Epithelial cell of proximal tubule (primary cell): ENCODE measurements at regions not wholly inside any gene's neighbourhood (a gene's known extent, or its start where the extent isn't known, plus 50 kb on each side); places are given as distances from the start of the nearest gene placed in this dataset.

ENCODE experiments used
- DNase-seq: peaks from one replicate; pipeline ENCODE4 v3.0.0-alpha.2; 2011; ENCODE audit warnings: low read depth
- H3K4me3 ChIP-seq: 2 replicates; pipeline ENCODE4 v1.5.1; 2011; ENCODE audit warnings: low read depth, mild to moderate bottlenecking, low read length
- TF ChIP-seq, protein P1 (sequence below): conservative IDR thresholded peaks from 2 replicates; pipeline ENCODE4 v1.5.1; 2012; ENCODE audit warnings: low read depth, mild to moderate bottlenecking, low read length

DNA sequence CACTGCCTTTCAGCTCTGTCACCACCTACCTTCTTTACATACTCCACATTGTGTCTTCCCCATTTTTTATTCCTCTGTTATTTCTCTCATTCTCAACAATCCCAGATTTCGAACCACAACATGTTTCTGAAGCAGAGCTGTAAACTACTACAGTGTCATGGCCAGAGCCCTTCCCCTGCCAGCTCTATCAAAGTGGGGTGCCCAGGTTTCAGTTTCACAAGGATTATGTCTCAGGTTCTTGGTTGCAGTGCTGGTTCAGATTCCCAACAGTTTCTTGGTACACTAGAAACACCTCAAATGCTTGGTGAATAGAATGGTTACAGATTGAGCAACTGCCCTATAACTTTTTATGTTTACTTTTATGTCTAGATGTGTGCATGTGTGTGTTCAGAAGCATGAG lies 172.7 kb upstream of the MTNR1B start:
- TF ChIP-seq, protein P1, sequence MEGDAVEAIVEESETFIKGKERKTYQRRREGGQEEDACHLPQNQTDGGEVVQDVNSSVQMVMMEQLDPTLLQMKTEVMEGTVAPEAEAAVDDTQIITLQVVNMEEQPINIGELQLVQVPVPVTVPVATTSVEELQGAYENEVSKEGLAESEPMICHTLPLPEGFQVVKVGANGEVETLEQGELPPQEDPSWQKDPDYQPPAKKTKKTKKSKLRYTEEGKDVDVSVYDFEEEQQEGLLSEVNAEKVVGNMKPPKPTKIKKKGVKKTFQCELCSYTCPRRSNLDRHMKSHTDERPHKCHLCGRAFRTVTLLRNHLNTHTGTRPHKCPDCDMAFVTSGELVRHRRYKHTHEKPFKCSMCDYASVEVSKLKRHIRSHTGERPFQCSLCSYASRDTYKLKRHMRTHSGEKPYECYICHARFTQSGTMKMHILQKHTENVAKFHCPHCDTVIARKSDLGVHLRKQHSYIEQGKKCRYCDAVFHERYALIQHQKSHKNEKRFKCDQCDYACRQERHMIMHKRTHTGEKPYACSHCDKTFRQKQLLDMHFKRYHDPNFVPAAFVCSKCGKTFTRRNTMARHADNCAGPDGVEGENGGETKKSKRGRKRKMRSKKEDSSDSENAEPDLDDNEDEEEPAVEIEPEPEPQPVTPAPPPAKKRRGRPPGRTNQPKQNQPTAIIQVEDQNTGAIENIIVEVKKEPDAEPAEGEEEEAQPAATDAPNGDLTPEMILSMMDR, result no peak
- H3K4me3 ChIP-seq, result no peak overlapping the region
- DNase-seq, result no peak

DNA sequence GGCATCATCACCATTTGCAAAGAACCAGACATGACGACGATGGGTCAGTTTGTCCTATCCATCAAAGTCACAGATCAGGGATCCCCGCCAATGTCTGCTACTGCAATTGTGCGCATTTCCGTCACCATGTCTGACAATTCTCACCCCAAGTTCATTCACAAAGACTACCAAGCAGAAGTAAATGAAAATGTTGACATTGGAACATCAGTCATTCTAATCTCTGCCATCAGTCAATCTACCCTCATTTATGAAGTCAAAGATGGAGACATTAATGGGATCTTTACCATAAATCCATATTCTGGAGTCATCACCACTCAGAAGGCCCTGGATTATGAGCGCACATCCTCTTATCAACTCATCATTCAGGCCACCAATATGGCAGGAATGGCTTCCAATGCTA lies 171.6 kb upstream of the MTNR1B start:
- no peak overlapping the region for H3K4me3 ChIP-seq
- DNase-seq, result no peak
- TF ChIP-seq, protein P1, result no peak

DNA sequence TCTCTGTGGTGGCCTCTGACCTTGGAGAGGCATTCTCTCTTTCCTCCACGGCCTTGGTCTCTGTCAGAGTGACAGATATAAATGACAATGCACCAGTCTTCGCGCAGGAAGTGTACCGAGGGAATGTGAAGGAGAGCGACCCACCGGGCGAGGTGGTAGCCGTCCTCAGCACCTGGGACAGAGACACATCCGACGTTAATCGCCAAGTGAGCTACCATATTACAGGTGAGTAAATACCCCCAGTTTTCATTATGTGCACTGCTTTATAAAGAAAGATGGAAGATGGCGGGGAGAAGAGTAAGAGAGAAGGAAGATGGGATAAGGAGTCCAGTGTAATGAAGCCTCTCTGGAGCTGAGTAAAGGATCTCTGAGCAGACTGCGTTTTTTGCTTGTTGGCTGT lies 167.8 kb upstream of the MTNR1B start:
- H3K4me3 ChIP-seq, result no peak overlapping the region
- TF ChIP-seq, protein P1, result no peak
- no peak for DNase-seq

DNA sequence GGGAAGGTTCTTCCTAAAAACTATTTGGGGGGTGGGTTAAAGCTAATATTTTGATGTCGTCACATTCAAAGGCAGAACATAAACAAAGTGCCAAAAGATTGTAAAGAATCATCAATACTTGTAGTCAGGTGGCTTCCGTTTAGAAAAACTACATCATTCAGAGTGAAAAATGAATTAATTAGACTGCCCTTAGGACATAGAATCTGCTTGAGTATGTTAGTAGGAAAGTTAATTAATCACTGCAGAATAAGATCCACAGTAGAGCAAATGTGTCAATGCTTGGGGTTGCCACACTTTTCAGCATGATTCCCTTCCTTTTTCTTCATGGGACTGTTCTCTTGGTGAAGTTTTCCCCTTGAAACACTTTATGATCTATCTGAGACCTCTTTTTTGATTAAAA lies 166.8 kb upstream of the MTNR1B start:
- no peak for DNase-seq
- H3K4me3 ChIP-seq, result no peak overlapping the region
- TF ChIP-seq, protein P1, result no peak

DNA sequence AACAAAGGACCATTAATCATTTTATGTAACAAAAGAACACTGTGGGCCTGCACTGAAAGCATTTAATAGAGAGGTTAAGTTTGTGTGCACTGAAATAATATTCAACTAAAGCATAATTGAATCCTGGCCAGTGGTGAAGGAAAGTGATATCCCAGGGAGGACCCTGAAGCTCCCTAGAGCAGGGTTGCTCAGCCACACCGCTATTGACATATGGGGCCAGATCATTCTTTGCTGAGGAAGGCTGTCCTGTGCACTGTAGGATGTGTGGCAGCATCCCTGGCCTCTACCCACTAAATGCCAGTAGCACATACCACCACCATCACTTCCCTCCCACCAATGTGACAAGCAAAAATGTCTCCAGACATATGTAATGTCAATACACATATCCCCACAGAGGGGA lies 166.1 kb upstream of the MTNR1B start:
- TF ChIP-seq, protein P1, result no peak
- no peak for DNase-seq
- no peak overlapping the region for H3K4me3 ChIP-seq

DNA sequence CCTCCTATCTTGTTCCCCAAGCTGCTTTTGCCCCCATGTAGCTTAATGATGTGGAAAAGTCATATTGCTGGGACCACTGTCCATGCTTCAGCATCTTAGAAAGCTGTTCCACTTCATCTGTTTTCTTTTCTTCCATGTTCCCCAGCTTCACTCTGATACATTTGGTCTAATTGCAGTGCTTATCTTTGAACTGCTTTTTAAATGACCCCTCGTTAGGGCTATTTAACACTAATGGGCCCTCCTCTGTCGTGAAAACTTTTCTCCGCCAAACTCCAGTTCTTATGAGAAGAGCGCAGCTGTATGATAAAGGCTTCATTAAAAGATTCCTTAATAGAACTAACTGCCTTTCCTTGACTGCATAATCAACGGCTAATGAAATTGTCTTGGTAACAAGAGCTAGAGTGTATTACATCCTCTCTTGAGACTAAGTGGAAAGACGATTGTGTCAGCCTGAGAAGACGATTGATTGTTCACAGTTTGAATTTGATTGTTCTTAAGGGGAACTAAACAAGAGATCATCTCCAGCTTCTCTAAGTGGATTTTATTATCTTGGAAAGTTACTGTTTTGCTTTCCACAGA lies 165.0 kb upstream of the MTNR1B start:
- no peak overlapping the region for H3K4me3 ChIP-seq
- DNase-seq, result no peak
- TF ChIP-seq, protein P1, result no peak

DNA sequence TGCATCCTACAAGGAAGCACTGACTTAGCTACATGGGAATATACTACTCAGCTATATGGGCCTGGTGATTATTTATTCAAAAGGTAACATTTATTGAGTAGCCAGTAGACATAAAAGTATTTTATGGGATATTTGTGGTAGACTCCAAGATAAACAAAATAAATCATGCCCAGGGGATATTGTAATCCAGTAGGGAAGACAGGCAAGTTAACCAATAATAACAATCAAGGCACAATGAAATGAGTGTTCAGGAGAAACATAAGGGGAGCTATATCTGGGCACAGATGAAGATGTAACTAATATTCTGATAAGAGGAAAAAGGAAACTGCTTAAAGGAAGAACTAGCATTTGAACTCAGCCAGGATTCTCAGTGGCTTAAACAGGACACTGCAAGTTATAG lies 161.4 kb upstream of the MTNR1B start:
- TF ChIP-seq, protein P1, result no peak
- no peak overlapping the region for H3K4me3 ChIP-seq
- DNase-seq, result no peak
